H1 (cell line): ENCODE measurements at regions not wholly inside any gene's neighbourhood (a gene's known extent, or its start where the extent isn't known, plus 50 kb on each side); places are given as distances from the start of the nearest gene placed in this dataset.

Experiments
- CTCF ChIA-PET: fragments of 300-600 bp; sonication (Branson Sonifier 250); formaldehyde crosslinking; loops from one replicate; lab custom pipeline; 2021; ENCODE audit not compliant: partially characterized antibody; lab: Charles Lee
- POLR2A ChIA-PET: fragments of 300-600 bp; sonication (Branson Sonifier 250); formaldehyde crosslinking; loops from one replicate; lab custom pipeline; 2021; ENCODE audit warnings: inconsistent platforms; ENCODE audit not compliant: partially characterized antibody; lab: Charles Lee
- DNase-seq, 2 experiments: peaks; one replicate each; pipeline versions ENCODE4 v3.0.0 to v3.0.0-alpha.2; 2010 to 2022; ENCODE audit warnings: low spot score in 2 of 2, low read depth in 1 of 2, mixed read lengths in 1 of 2
- FAIRE-seq: peaks from 2 replicates; lab custom pipeline; 2011; peaks lifted over from hg19 to GRCh38; lab: Jason Lieb, UNC
- H2AFZ ChIP-seq: 2 replicates; pipeline ENCODE4 v1.8.1; 2012; ENCODE audit warnings: low read length, inconsistent platforms
- H2AK5ac ChIP-seq: 2 replicates; pipeline ENCODE4 v1.6.1; 2013; ENCODE audit warnings: low read depth, low read length
- H2BK120ac ChIP-seq: replicated peaks from 2 replicates; pipeline ENCODE3; 2013; ENCODE audit warnings: low read depth, low read length, inconsistent platforms
- H2BK12ac ChIP-seq: 2 replicates; pipeline ENCODE4 v1.6.1; 2013; ENCODE audit warnings: low read depth, low read length
- H2BK15ac ChIP-seq: 2 replicates; pipeline ENCODE4 v1.6.1; 2013; ENCODE audit warnings: low read length
- H2BK20ac ChIP-seq: 2 replicates; pipeline ENCODE4 v1.6.1; 2013; ENCODE audit warnings: low read length
- H2BK5ac ChIP-seq: 2 replicates; pipeline ENCODE4 v1.6.1; 2013; ENCODE audit warnings: low read depth, low read length
- H3K14ac ChIP-seq: 2 replicates; pipeline ENCODE4 v1.6.1; 2013; ENCODE audit warnings: inconsistent platforms; ENCODE audit not compliant: insufficient read length
- H3K18ac ChIP-seq: 2 replicates; pipeline ENCODE4 v1.6.1; 2013; ENCODE audit warnings: low read length; ENCODE audit errors: extremely low read depth
- H3K23ac ChIP-seq: 2 replicates; pipeline ENCODE4 v1.6.1; 2013; ENCODE audit warnings: inconsistent platforms; ENCODE audit not compliant: insufficient read length
- H3K23me2 ChIP-seq: 2 replicates; pipeline ENCODE4 v1.6.1; 2013; ENCODE audit warnings: low read depth, low read length
- H3K27ac ChIP-seq: 2 replicates; pipeline ENCODE4 v1.6.1; 2011; ENCODE audit warnings: low read depth, low read length, inconsistent platforms
- H3K27me3 ChIP-seq, 4 experiments: replicated peaks in 1 of 4; 1 replicate in 1 of 4; 2 replicates in 3 of 4; pipeline versions ENCODE4 v1.6.1 to v1.8.1; 2011 to 2013; ENCODE audit warnings: low read length in 3 of 4, mild to moderate bottlenecking in 3 of 4, inconsistent platforms in 2 of 4, mixed read lengths in 2 of 4, moderate library complexity in 1 of 4; ENCODE audit not compliant: control insufficient read depth in 3 of 4, insufficient read depth in 3 of 4; ENCODE audit errors: extremely low read depth in 1 of 4
- H3K36me3 ChIP-seq, 4 experiments: 2 replicates each; pipeline versions ENCODE4 v1.6.1 to v1.8.1; 2011 to 2013; ENCODE audit warnings: mild to moderate bottlenecking in 4 of 4, low read length in 3 of 4, moderate library complexity in 2 of 4, control low read depth in 1 of 4, inconsistent platforms in 1 of 4; ENCODE audit not compliant: insufficient read depth in 4 of 4, control insufficient read depth in 2 of 4
- H3K4ac ChIP-seq: replicated peaks from 2 replicates; pipeline ENCODE3; 2013; ENCODE audit warnings: low read length, low read depth, mixed read lengths, inconsistent platforms; ENCODE audit not compliant: insufficient read length
- H3K4me1 ChIP-seq, 4 experiments: replicated peaks in 1 of 4; 1 replicate in 1 of 4; 2 replicates in 3 of 4; pipeline versions ENCODE4 v1.6.1 to v1.8.1; 2011 to 2013; ENCODE audit warnings: low read length in 3 of 4, inconsistent platforms in 2 of 4, mixed read lengths in 1 of 4; ENCODE audit not compliant: insufficient read depth in 4 of 4, control insufficient read depth in 3 of 4
- H3K4me2 ChIP-seq, 2 experiments: 2 replicates each; pipeline versions ENCODE4 v1.6.1 to v1.8.1; 2011 to 2013; ENCODE audit warnings: low read depth in 2 of 2, low read length in 2 of 2, control low read depth in 1 of 2, inconsistent platforms in 1 of 2, mild to moderate bottlenecking in 1 of 2; ENCODE audit not compliant: insufficient read depth in 1 of 2
- H3K4me3 ChIP-seq, 4 experiments: fragments of 200-600, 300-600 bp in 1 of 4; sonication (generic), shearing (Covaris generic), sonication (Bioruptor Twin) in 1 of 4; 2 replicates each; pipeline versions ENCODE4 v1.5.1 to v1.8.1; 2011 to 2016; ENCODE audit warnings: low read length in 4 of 4, low read depth in 3 of 4, control low read depth in 2 of 4, inconsistent platforms in 2 of 4, mild to moderate bottlenecking in 2 of 4, mixed read lengths in 1 of 4, moderate library complexity in 1 of 4; ENCODE audit not compliant: insufficient read depth in 2 of 4; ENCODE audit errors: extremely low read depth in 1 of 4
- H3K56ac ChIP-seq: replicated peaks from 2 replicates; pipeline ENCODE3; 2013; ENCODE audit warnings: low read depth, mild to moderate bottlenecking, mixed read lengths, low read length, inconsistent platforms; ENCODE audit not compliant: insufficient read length
- H3K79me1 ChIP-seq: 2 replicates; pipeline ENCODE4 v1.6.1; 2013; ENCODE audit warnings: low read depth, low read length, control low read depth
- H3K79me2 ChIP-seq, 2 experiments: 2 replicates each; pipeline versions ENCODE4 v1.6.1 to v1.8.1; 2012 to 2013; ENCODE audit warnings: low read length in 2 of 2, mild to moderate bottlenecking in 2 of 2, inconsistent platforms in 1 of 2; ENCODE audit not compliant: insufficient read depth in 2 of 2, control insufficient read depth in 1 of 2
- H3K9ac ChIP-seq, 4 experiments: replicated peaks in 1 of 4; 1 replicate in 1 of 4; 2 replicates in 3 of 4; pipeline versions ENCODE4 v1.6.1 to v1.8.1; 2011 to 2013; ENCODE audit warnings: low read depth in 3 of 4, low read length in 3 of 4, control low read depth in 2 of 4, mild to moderate bottlenecking in 2 of 4, moderate library complexity in 2 of 4, inconsistent platforms in 1 of 4; ENCODE audit errors: extremely low read depth in 1 of 4
- H3K9me3 ChIP-seq, 2 experiments: 2 replicates each; pipeline versions ENCODE4 v1.6.1 to v1.8.1; 2012 to 2013; ENCODE audit warnings: mild to moderate bottlenecking in 2 of 2, moderate library complexity in 2 of 2, control low read depth in 1 of 2, inconsistent platforms in 1 of 2, low read depth in 1 of 2, low read length in 1 of 2, mixed read lengths in 1 of 2; ENCODE audit not compliant: insufficient read depth in 2 of 2
- H4K20me1 ChIP-seq, 2 experiments: replicated peaks in 1 of 2; 2 replicates each; pipeline versions ENCODE3 to v1.8.1; 2011 to 2013; ENCODE audit warnings: inconsistent platforms in 2 of 2, low read length in 2 of 2, mild to moderate bottlenecking in 1 of 2; ENCODE audit not compliant: insufficient read depth in 2 of 2, control insufficient read depth in 1 of 2
- H4K5ac ChIP-seq: 2 replicates; pipeline ENCODE4 v1.6.1; 2013; ENCODE audit warnings: low read length, low read depth, mixed read lengths, inconsistent platforms; ENCODE audit not compliant: insufficient read length
- H4K8ac ChIP-seq: 2 replicates; pipeline ENCODE4 v1.8.0; 2013; ENCODE audit warnings: mild to moderate bottlenecking, moderate library complexity, low read length, inconsistent platforms; ENCODE audit not compliant: insufficient read depth; ENCODE audit errors: extremely low read depth
- H4K91ac ChIP-seq: replicated peaks from 2 replicates; pipeline ENCODE3; 2013; ENCODE audit warnings: low read length, mixed read lengths, inconsistent platforms; ENCODE audit not compliant: insufficient read length
- CBX8 ChIP-seq: fragments of 300-800, 300-1000 bp; sonication (generic); IDR thresholded peaks from 2 replicates; pipeline ENCODE4 v1.7.1; 2016; ENCODE audit warnings: low read depth, low read length, borderline replicate concordance
- EGR1 ChIP-seq: IDR thresholded peaks from 2 replicates; pipeline ENCODE4 v1.6.1; 2011; ENCODE audit warnings: low read depth, low read length, borderline replicate concordance
- KDM1A ChIP-seq: fragments of 200-600, 300-600 bp; sonication (generic); IDR thresholded peaks from 2 replicates; pipeline ENCODE4 v1.7.1; 2016; ENCODE audit warnings: mild to moderate bottlenecking, low read length, borderline replicate concordance
- SAP30 ChIP-seq: fragments of 300-600 bp; sonication (generic); IDR thresholded peaks from 2 replicates; pipeline ENCODE4 v1.7.1; 2012; ENCODE audit warnings: low read length, moderate library complexity, mild to moderate bottlenecking, inconsistent platforms; ENCODE audit not compliant: insufficient read depth, insufficient replicate concordance

DNA sequence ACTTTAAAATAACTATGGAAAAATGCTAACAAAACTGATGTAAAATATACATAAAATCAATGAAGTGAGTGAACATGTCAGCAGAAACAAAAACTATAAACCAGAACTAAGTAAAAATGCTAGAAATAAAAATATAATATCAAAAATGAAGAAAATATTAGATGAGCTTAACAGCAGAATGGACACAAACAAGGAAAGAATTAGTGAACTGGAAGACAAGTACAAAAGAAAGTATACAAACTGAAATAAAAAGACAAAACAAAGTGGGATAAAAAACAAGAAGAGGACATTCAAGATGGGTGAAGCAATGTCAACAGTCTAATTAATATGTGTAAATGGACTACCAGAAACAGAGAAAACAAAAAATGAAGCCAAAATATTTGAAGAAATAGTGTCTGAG, 339.2 kb downstream of the NXPE2 start:
- no peak overlapping the region for H2AFZ ChIP-seq
- POLR2A ChIA-PET, result no interaction called here
- H3K27ac ChIP-seq, result no peak overlapping the region
- H3K23me2 ChIP-seq, result no peaks in the 10 kb centered on the region
- no peak overlapping the region for H2BK12ac ChIP-seq
- no peak for FAIRE-seq
- no peak overlapping the region for H3K18ac ChIP-seq
- H4K8ac ChIP-seq, result no peak overlapping the region
- H3K23ac ChIP-seq, result no peak overlapping the region
- H2BK120ac ChIP-seq, result no peak overlapping the region
- H3K9ac ChIP-seq, result no peak overlapping the region
- no peak overlapping the region for H2BK20ac ChIP-seq
- no peak overlapping the region for H3K56ac ChIP-seq
- no peak overlapping the region for H3K14ac ChIP-seq
- no peak for DNase-seq
- no peak overlapping the region for H4K91ac ChIP-seq
- CTCF ChIA-PET, result interaction anchor here (0.7 to 1.5 kb wide), 4 partner anchors 26 to 242 kb away, joined by 3 read pairs; no protein-coding TSS in a partner anchor
- TF ChIP-seq EGR1 (no peak), SAP30 (no peak), CBX8 (no peak), KDM1A (no peak)
- TF ChIP-seq, all 59 proteins: peak for 0
- H4K20me1 ChIP-seq, result no peaks in the 10 kb centered on the region
- H2BK5ac ChIP-seq, result no peak overlapping the region
- H3K4ac ChIP-seq, result no peak overlapping the region
- no peak overlapping the region for H3K4me2 ChIP-seq
- H2AK5ac ChIP-seq, result no peak overlapping the region
- no peak overlapping the region for H3K4me3 ChIP-seq
- no peaks in the 10 kb centered on the region for H3K79me1 ChIP-seq
- H4K5ac ChIP-seq, result no peak overlapping the region
- H3K36me3 ChIP-seq, result no peaks in the 10 kb centered on the region
- peaks cover 0 to 4% of the 10 kb centered on the region in 2 experiments; a peak in 2 of 4 replicates for H3K9me3 ChIP-seq
- H3K4me1 ChIP-seq, result no peaks in the 10 kb centered on the region
- H3K27me3 ChIP-seq, result no peaks in the 10 kb centered on the region
- no peak overlapping the region for H2BK15ac ChIP-seq
- H3K79me2 ChIP-seq, result no peaks in the 10 kb centered on the region
